ENCODE measurements at regions not wholly inside any gene's neighbourhood (a gene's known extent, or its start where the extent isn't known, plus 50 kb on each side); places are given as distances from the start of the nearest gene placed in this dataset.
"Not testable (repeated sequence)": the region's sequence is repeated elsewhere in the genome, so short reads cannot be mapped to it uniquely, and the experiment has no call there.

- no peak for DNase-seq (ENCODE audit: low spot score)
Measured at GRCh38 chrX:9345957-9346356, 118.9 kb upstream of the TBL1X start.

DNA sequence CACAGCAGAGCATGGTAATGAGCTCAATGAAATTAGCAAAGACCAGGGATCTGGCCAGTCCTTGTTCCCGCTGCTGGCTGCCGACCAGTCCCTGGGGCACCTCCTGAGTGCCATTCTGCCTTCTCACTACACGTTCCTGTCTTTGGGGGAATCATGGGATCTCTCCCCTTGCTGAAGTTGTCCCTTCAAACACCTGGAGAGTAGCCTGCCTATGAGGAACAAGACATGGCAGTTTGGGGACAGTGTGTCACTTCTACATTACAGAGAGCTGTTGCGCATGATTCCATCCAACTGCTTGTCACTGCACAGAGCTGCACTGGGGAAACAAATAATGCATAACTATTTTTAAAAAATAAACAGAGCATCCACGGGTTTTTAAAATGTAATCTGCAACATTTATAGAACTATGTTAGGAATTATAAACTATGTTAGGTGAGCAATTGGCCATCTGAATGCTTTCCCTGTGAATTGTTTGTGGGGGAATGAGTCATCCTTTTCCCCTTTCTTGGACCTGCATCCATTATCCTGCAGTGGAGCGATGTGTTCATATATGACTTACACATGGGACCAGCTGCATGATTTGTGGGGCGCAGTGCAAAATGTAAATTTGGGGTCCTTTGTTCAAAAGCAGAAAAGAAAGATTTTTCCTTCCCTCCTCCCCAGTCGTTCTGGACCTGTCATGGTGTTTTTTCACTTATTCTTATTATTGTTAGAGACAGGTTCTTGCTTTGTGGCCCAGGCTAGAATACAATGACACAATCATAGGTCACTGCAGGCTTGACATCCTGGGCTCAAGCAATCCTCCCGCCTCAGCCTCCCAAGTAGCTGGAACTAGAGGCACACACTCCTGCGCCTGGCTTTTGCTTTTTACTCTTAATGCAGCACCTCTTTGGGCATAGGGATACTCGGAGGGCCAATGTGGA, 115.0 kb upstream of the TBL1X start:
- no peak for DNase-seq (ENCODE audit: low spot score)

DNA sequence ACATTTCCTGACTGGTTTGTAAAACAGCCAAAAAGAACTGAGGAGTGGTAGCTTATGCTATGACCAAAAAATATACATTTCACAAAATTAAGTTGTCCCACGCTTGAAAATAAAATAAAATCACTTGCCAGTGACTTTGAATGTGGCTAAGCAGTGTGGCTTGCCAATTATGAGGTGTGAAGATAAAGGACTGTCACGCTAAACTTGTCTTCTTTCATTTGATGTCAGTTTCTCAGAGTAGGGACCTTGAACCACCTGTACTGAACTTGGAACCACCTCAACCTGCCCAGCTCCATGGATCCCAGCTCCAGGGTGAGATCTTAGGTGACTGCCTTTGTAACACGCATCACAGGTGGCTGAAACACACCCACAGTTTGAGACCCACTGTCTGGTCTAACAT, 113.7 kb upstream of the TBL1X start:
- no peak for DNase-seq (ENCODE audit: low spot score)

DNA sequence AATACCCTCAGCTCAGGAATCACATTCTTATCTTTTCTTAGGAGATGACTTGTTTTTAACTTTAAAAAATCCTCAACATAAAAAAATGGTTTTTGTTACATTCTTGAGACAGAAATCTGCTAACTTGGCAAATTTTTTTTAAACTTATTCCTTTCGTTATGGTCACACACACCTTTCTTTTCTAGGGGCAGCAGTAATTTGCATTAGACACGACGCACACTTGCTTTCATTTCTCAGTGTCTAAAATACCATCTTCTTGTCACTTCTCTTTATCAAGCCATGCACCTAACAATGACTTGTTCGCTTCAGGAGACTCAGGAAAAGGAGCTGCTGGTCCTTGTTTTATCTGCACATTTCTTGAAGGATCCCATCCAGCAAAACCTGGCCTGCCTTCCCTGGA, 112.6 kb upstream of the TBL1X start:
- DNase-seq (ENCODE audit: low spot score) = no peak

DNA sequence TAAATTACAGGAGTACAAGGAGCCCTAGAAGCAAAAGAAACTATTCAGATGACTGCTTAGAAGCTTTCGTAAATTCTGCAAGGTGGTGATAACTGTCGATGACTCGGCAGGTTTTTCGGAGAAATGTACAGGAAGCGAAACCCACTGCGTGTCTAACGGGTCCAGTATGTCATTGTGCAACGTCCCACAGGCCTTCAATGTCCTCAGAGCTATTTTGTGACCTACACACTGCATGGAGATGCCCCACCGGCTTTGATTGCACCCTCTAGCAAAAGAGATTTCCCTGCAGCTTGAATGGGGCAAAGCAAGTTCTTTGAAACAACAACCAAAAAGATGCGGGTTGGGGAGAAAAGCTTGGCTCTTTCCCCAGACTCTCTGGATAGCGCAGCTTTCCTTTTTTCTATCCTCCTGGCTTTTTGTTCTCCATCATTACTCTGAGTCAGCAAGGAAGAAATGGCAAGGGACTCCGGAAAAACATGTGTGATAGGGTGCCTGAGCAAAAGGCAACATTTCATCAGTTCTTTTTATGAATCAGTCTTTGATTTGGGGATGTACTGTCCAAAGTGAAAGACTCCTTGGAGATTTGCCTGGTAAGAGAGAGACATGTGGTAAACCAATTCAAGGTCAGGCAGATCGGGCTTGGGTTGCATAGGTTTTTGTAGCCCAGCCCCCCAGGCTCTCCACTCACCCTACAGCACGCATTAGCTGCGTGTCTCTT, 112.0 kb upstream of the TBL1X start:
- DNase-seq (ENCODE audit: low spot score) = no peak

DNA sequence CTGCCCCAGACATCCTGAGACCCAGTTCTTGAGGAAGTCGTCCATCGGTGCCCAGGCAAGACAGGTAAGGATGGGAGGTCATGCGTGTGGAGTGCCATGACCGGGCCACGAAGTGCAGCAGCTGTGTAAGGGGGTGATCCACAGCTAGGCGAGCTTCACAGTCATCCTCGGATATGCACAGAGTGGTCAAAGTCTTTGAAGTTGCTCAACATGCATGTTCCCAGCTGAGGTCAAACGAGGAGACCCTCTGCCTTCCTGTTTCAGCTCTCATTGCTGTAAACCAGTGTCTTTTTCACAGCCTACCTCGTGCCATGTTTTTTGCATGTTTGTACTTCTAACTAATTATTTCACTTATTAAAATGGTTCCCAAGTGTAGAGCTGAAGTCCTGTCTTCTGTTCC, 109.9 kb upstream of the TBL1X start:
- DNase-seq (ENCODE audit: low spot score) = no peak

- no peak for DNase-seq (ENCODE audit: low spot score)
Measured at GRCh38 chrX:9355739-9356138, 109.1 kb upstream of the TBL1X start.

DNA sequence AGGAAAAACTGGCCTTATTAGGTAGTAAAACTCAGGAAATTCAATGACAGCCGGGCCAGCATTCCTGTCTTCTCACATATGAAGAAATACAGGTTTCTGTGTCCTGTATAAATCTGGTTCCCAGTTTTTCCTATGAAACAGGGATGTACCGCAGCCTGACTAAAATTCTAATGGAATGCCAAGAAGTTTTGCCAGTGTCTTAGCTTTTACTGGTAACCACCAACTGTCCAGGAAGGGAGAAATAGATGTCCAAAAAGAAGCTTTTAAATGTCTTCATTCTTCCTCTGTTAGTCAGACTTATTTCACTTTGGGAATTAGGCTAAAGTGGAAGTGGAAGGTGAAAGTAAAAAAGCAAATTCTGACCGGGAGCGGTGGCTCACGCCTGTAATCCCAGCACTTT, 108.0 kb upstream of the TBL1X start:
- no peak for DNase-seq (ENCODE audit: low spot score)

DNA sequence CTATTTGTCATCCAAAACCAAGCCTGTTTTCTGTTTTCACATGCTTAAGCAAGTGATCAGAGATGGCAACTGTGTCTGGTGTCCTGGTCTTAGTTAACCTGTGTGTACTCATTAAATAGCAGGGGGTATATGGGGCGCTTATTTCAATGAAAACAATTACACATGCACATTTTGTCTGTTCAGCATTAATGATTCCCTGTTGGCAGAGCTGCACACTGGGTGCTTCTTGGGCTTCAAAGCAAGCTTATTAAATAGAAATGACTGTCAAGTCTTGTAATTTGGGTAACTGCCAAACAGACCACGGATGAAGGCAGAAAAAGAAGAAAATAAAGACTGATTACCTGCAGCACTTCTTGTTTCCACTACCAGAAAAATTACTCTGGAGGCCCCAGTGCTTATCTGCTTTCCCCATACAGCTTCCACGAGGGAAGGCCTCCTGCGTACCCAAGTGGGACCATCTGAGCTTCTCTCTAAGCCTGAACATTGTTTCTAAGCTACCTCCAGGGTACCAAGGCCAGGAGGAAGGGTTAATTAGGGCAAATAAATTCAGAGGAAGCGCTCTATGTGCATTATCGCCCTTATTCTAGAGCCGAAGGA, 107.2 kb upstream of the TBL1X start:
- no peak for DNase-seq (ENCODE audit: low spot score)

GRCh38 chrX:9362363-9362928, 102.4 kb upstream of the TBL1X start:
- DNase-seq (ENCODE audit: low spot score) = no peak

DNA sequence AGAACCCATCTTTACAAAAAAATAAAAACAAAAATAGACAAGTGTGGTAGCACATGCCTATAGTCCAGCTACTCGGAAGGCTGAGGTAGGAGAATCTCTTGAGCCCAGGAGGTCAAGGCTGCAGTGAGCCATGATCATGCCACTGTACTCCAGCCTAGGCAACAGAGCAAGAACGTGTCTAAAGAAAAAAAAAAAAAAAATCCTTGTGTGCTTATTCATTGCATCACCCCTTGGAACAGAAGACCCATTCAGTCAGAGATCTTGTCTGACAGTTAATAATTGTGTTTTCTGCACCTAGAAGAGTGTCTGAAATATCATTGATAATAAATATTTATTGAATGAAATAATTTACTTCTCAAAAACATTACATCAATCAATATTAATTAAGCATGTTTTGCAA, 97.4 kb upstream of the TBL1X start:
- DNase-seq (ENCODE audit: low spot score) = no peak

DNA sequence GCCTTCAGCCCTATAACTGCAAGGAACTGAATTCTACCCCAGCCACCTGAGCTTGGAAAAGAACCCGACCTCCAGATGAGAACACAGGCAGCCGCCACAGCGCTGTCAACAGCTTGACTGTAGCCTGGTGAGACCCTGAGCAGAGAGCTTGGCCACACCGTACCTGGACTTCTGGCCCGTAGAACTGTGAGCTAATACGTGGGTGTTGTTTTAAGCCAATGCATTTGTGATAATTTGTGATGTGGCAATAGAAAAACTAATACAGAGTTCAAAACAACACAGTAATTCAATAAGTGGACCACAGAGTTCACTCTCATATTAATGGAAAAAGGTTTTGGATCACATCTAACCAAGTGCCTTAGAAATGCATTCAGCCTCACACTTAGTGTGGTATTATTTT, 96.6 kb upstream of the TBL1X start:
- DNase-seq (ENCODE audit: low spot score) = no peak

- DNase-seq (ENCODE audit: low spot score) = no peak
Measured at GRCh38 chrX:9369802-9370291, 95.0 kb upstream of the TBL1X start.

DNA sequence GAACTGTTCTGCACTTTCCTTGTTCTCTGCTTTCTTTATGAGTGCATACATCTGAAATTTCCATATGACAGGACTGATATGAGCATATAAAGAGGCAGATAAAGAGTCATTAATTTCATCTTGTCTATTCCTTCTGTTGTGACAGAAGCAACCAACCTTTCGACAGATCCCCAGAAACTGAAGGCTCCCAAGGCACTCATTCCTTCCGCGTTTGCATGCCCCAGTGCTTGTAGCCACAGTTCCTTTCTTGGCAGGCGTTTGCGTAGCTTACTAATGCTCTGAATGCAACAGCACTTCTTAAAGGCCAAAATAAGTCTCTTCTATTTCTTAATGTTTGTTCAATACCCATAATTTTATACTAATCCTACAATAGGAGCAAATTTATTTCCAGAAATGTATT, 94.0 kb upstream of the TBL1X start:
- no peak for DNase-seq (ENCODE audit: low spot score)

DNA sequence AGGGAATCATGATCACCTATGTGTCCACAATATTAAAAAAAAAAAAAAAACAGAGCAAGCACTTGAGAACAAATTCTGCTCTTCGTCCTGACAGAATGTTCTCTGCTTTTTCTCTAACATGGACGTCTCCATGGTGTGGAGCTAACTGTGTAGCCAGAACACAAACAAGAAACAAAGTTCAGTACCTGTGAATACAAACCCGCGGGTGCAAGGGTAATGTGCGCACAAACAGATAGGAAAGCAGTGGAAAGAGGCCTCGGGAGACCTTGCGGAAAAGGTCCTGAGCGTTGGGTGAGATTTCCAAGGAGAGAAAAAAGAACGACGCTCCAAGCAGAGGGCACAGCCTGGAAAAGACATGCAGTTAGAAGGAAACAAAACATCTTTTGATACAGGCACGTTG, 92.0 kb upstream of the TBL1X start:
- DNase-seq (ENCODE audit: low spot score) = no peak

DNA sequence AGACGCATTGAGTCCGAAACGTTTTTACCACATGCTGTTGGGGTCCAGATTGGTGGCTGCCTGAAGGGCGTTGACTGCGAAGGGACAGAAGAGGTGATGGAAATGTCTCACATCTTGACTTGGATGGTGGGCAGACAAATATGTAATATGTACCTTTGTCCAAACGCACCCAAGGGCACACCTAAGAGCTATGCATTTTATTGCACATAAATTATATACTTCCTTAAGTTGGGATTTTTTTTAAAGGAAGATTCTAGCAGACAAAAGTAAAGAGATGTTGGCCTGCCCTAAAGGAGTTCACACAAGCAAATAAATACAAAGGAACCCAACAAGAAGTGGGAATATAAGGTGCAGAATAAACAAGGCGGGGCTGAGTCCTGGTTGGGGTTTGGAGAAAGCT, 91.1 kb upstream of the TBL1X start:
- DNase-seq (ENCODE audit: low spot score) = no peak

- DNase-seq (ENCODE audit: low spot score) = no peak
Measured at GRCh38 chrX:9374555-9374954, 90.3 kb upstream of the TBL1X start.

- no peak for DNase-seq (ENCODE audit: low spot score)
Measured at GRCh38 chrX:9376111-9376510, 88.7 kb upstream of the TBL1X start.

GRCh38 chrX:9377216-9377615, 87.6 kb upstream of the TBL1X start:
- not testable (repeated sequence) for DNase-seq (ENCODE audit: low spot score)

DNA sequence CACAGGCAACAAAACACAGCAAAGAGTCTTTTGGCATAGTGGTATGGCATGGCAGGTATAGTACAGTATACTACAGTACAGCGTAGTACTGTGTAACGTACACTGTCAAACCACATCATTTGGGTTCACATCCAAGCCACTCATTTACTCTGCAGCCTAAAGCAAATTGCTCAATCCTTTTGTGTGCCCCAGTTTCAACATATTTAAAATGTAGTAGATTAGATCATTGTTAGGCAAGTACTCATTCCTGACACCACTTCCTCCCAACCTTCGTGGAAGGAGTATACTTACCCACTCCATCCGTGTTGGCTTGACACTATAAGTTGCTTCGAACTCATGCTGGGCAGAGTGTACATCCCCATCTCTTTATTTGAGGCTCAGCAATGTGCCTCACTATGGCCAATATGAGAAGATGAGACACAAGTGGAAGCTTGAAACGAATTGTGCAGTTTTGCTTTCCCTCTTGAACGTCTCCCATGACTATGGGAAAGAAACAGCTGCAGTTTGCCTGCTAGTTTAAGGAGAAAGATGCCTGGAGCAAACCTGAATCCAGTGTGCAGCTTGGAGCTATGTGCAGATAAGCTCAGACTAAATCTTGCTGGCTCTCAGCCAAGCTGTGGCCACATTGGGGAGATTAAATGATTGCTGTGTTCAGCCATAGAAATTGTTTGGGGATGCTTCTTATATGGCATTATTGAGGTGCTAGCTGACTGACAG, 85.7 kb upstream of the TBL1X start:
- DNase-seq (ENCODE audit: low spot score) = no peak

- peak; percentile 19 for DNase-seq (ENCODE audit: low spot score)
Measured at GRCh38 chrX:9379697-9380551, 84.9 kb upstream of the TBL1X start.

Measured in HuH-7.5 (cell line).